NCI-H1694 (cell line): ENCODE measurements at regions not wholly inside any gene's neighbourhood (a gene's known extent, or its start where the extent isn't known, plus 50 kb on each side); places are given as distances from the start of the nearest gene placed in this dataset.

Experiments
- DNase-seq: peaks from one replicate; lab custom pipeline; 2025; lab: John Stamatoyannopoulos, UW

- DNase-seq: no peak
Measured at GRCh38 chr2:9681427-9681817, 50.6 kb upstream of the YWHAQ start.

DNA sequence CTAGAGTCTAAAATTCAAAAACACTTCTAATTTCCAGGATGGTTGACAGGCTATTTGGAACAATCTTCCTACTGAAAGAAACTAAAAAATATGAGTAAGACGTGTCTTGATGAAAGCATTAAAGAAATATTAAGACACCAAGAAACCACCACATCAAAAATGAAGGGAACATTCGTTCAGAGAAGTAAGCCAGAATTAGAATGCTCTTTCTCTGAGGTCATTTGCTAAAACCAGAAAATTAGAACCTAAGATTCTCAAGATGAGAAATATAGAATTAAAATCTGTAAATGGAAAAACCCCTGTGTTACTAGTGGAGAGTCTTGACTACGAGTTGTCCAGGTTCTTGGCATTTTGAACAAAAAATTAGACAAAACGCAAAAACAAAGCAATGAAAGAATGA is 54.8 kb upstream of the YWHAQ start:
- no peak for DNase-seq

- no peak for DNase-seq
Measured at GRCh38 chr2:9686061-9686460, 55.3 kb upstream of the YWHAQ start.

GRCh38 chr2:9690252-9690651 is 59.5 kb upstream of the YWHAQ start:
- no peak for DNase-seq

DNA sequence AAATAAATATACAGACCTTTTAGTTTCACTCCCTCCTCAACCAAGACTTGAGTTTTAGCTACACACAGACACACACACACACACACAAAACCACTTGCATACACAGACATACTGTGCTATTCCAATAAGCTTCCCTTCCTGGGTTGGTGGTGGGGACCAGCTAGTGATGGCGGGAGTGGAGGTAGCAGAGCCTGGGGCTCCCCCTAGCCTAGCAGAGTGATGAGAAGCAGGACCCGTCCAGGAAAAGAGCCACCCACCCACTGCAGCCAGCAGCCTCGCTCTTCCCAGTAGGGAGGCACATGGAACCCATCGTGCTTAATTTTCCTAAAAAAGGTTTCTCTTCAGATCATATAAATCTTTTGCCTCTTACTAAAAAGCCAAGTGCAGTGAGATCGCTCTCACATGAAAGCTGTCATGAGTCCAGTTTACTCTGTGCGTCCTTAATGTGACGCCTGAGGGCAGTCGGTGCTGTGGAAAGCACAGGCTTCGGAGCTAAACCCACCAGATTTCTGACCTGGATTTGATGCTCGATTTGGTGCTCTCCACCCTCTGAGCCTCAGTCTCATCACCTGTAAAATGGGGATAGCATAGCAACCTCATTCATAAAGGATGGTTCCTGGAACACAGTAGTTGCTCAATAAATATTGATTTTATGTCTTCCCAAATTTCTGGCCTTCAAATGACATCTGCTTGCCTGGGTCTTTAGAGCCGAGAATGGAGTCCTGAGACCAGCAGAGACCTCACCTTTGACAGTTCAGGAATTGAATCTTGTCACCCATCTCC is 60.1 kb upstream of the YWHAQ start:
- no peak for DNase-seq

- no peak for DNase-seq
Measured at GRCh38 chr2:9692456-9693195, 61.8 kb upstream of the YWHAQ start.

- DNase-seq: no peak
Measured at GRCh38 chr2:9693196-9693491, 62.3 kb upstream of the YWHAQ start.

- no peak for DNase-seq
Measured at GRCh38 chr2:9693646-9694045, 62.8 kb upstream of the YWHAQ start.

- no peak for DNase-seq
Measured at GRCh38 chr2:9694661-9695234, 64.0 kb upstream of the YWHAQ start.

DNA sequence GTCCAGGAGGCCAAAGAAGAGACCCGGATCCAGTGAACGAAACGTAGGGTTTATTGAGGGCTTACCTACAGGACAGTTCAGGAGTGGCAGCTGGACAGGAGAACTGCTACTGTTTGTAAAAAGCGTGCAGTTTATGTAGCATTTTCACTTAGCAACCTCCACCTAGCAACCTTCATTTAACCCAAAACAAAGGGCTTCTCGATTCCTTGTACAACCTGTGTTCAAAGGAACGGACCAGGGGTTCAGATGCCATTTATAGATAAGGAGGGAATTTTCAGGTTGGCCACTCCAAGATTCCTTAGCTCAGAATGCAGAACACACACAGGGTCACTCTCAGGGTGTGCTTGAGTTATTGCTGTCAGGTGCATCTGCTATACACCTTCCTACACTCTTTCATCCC is 65.1 kb upstream of the YWHAQ start:
- DNase-seq: no peak

DNA sequence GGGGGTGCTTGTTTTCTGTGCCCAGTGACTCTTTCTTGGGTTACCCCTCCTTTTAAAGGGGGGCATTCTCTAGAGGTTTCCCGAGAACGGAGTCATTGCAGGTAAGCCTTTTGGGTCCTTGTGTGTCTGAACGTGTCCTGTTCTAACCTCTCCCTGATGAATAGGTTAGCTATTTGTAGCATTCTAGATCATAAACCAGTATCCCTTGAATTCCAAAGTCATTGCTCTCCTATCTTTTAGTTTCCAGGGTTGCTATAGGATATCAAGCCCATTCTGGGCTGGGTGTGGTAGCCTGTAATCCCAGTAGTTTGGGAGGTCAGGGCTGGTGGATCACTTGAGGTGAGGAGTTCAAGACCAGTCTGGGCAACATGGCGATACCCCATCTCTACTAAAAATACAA is 65.9 kb upstream of the YWHAQ start:
- DNase-seq: no peak

- DNase-seq: no peak
Measured at GRCh38 chr2:9697909-9698308, 67.1 kb upstream of the YWHAQ start.

DNA sequence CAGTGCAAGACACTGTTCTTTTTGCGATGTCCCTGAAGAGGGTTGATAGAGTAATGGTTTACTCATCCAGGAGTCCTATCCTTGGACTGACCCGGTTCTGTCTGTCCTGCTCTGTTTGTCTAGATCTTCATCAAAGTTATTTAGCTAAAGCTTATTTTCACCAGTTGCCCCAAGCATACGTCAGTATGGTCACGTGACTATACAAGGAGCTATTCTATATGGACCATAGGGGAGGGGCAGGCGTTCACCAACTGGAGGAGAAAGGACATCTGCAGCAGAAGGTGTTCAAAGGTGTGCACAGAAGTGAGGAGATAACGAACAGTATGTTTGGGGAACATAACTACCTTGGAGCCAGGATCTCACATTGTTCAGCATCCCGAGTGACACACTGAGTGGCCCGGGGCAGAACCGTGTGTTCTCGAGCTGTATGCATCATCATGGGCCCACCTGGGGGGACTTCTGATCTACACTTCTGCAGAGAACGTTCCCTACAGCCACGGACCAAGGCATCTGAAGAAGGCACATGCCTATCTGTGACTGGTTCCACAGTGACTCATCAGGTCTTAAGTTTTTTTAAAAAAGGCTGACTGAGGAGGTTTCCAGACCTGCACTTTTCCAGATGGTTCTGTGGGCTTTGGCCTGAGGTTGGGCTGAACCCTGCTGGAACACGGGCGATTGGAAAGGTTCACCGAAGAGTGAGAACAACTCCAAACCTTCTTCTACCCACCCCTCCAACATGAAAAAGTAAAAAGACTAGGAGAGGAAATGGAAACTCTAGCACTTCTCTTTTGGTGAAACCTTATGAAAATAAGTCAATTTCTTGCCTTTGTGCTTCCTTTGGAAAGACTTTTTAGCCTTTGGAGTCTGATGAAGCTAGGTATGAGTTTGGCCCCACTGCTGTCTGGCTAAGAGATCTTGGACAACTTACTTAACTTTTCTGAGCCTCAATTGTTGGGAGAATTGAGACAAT is 68.6 kb upstream of the YWHAQ start:
- DNase-seq: no peak

GRCh38 chr2:9700109-9700495 is 69.3 kb upstream of the YWHAQ start:
- no peak for DNase-seq

- DNase-seq: no peak
Measured at GRCh38 chr2:9702604-9703084, 71.8 kb upstream of the YWHAQ start.

DNA sequence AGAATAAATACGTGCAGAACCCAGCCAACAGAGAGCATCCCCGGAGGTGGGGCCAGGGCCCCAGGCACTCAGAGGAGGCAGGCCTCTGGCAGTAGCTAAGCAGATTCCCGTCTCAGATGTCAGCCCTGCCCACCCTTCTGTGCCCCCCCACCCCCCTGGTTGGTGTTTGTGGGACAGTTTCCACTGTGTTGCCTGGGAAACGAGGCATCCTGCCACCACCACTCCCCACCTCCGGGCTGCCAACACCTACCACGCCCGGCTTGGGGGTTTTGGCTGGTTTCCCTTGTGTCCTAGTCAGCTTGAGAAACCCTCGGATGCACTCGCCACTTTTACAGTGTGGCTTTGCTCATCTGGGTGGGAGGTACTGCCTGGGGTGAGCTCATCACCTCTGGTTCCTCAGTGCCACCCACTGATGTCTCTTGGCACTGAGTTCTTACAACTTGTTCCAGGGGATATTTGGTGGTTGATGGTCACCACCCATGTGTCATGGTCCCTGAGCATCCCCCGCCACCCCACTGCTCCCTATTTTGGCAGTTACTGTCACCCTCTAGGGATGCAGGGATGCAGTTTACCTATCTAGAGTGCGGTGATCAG is 72.4 kb upstream of the YWHAQ start:
- DNase-seq: peak; percentile 97

- DNase-seq: no peak
Measured at GRCh38 chr2:9703701-9704221, 73.0 kb upstream of the YWHAQ start.

DNA sequence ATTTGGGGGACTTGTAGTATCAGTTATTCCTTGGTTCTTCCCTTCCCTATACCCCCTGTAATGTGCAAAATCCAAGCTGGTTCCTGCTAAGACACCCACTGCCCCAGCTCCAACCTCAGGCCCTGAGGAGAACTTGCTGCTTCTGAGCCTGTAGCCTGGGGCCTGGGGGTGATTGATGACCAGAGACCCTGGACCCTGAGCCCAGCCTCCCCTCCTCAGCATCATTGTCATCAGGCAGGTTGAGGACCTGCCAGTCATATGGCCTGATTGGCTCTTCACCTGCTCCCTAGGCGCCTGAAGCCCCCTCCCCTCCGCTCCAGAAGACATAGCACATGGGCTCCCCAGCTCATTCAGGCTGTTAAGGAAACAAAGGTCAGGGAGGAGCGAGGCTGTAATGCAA is 73.8 kb upstream of the YWHAQ start:
- DNase-seq: no peak

DNA sequence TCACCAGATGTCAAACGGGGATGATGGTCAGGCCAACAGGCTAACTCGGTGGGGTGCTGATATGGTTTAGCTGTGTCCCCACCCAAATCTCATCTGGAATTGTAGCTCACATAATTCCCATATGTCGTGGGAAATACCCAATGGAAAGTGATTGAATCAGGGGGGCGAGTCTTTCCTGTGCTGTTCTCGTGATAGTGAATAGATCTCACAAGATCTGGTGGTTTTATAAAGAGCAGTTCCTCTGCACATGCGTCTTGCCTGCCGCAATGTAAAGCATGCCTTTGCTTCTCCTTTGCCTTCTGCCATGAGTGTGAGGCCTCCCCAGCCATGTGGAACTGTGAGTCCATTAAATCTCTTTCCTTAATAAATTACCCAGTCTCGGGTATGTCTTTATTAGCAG is 74.4 kb upstream of the YWHAQ start:
- DNase-seq: no peak

- no peak for DNase-seq
Measured at GRCh38 chr2:9707008-9707407, 76.2 kb upstream of the YWHAQ start.

DNA sequence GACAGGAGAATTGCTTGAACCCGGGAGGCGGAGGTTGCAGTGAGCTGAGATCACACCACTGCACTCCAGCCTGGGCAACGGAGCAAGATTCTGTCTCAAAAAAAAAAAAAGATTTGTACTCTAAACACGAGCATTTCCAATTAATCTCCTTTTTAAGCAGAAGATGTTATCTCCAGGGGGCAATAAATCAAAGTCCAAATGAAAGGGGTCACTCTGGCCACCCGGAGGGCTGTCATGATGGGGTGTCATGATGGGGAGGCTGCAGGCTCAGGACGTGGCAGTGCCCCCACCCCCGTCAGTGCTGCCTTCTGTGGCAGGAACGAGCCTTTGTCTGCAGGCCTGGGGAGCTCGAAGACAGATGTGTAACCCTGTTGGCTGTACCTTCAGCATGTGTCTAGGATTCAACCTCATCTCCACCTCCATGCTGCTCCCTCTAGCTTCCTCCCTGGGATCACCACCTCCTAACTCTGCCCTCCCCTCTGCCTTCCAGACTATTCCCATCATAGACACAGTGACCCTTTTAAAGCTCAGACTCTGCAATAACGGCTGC is 76.9 kb upstream of the YWHAQ start:
- DNase-seq: no peak
